Smooth muscle cell (in vitro differentiated cells): ENCODE measurements at regions not wholly inside any gene's neighbourhood (a gene's known extent, or its start where the extent isn't known, plus 50 kb on each side); places are given as distances from the start of the nearest gene placed in this dataset.
A peak's percentile ranks its signal among the peaks of the same experiment; 100 is the strongest.

Experiments used
- DNase-seq: peaks from one replicate; lab custom pipeline; 2025; ENCODE audit not compliant: unreplicated experiment; lab: John Stamatoyannopoulos, UW
- H2AFZ ChIP-seq: fragments of 200-600 bp; sonication (generic); 2 replicates; pipeline ENCODE4 v1.6.0; 2016; ENCODE audit warnings: antibody characterized with exemption, low read depth, mild to moderate bottlenecking
- H3F3A ChIP-seq: fragments of 200-600 bp; sonication (generic); 2 replicates; pipeline ENCODE4 v1.6.0; 2017; ENCODE audit warnings: antibody characterized with exemption, low read depth
- H3K27ac ChIP-seq: fragments of 200-600 bp; sonication (generic); 2 replicates; pipeline ENCODE4 v1.5.1; 2016; ENCODE audit warnings: low read depth, mild to moderate bottlenecking
- H3K27me3 ChIP-seq: fragments of 200-600 bp; sonication (generic); 2 replicates; pipeline ENCODE4 v1.6.1; 2016; ENCODE audit warnings: low read depth, mild to moderate bottlenecking
- H3K36me3 ChIP-seq: fragments of 200-600 bp; sonication (generic); 2 replicates; pipeline ENCODE4 v1.5.1; 2016; ENCODE audit warnings: low read depth
- H3K4me1 ChIP-seq: fragments of 200-600 bp; sonication (generic); 2 replicates; pipeline ENCODE4 v1.5.1; 2016; ENCODE audit warnings: low read depth
- H3K4me2 ChIP-seq: fragments of 200-600 bp; sonication (generic); 2 replicates; pipeline ENCODE4 v1.6.0; 2016; ENCODE audit warnings: mild to moderate bottlenecking
- H3K4me3 ChIP-seq: fragments of 200-600 bp; sonication (generic); 2 replicates; pipeline ENCODE4 v1.5.1; 2016; ENCODE audit warnings: mild to moderate bottlenecking
- H3K79me2 ChIP-seq: fragments of 200-600 bp; sonication (generic); 2 replicates; pipeline ENCODE4 v1.6.0; 2016; ENCODE audit warnings: low read depth, mild to moderate bottlenecking
- H3K9ac ChIP-seq: fragments of 200-600 bp; sonication (generic); 2 replicates; pipeline ENCODE4 v1.6.0; 2016; ENCODE audit warnings: low read depth
- H3K9me3 ChIP-seq: fragments of 200-600 bp; sonication (generic); replicated peaks from 2 replicates; pipeline ENCODE4 v1.5.1; 2016; ENCODE audit warnings: low read depth
- H4K20me1 ChIP-seq: fragments of 200-600 bp; sonication (generic); 2 replicates; pipeline ENCODE4 v1.6.0; 2016; ENCODE audit warnings: low read depth
- CTCF ChIP-seq: fragments of 200-600 bp; sonication (generic); IDR thresholded peaks from 2 replicates; pipeline ENCODE4 v1.5.1; 2017; ENCODE audit warnings: borderline replicate concordance, mild to moderate bottlenecking, antibody characterized with exemption; ENCODE audit not compliant: insufficient read depth, poor library complexity, severe bottlenecking
- WGBS: methylation state at CpG from one replicate; pipeline ENCODE4 v1.1.7; 2016; ENCODE audit warnings: low lambda C conversion rate; 5-methylcytosine and 5-hydroxymethylcytosine counted together

DNA sequence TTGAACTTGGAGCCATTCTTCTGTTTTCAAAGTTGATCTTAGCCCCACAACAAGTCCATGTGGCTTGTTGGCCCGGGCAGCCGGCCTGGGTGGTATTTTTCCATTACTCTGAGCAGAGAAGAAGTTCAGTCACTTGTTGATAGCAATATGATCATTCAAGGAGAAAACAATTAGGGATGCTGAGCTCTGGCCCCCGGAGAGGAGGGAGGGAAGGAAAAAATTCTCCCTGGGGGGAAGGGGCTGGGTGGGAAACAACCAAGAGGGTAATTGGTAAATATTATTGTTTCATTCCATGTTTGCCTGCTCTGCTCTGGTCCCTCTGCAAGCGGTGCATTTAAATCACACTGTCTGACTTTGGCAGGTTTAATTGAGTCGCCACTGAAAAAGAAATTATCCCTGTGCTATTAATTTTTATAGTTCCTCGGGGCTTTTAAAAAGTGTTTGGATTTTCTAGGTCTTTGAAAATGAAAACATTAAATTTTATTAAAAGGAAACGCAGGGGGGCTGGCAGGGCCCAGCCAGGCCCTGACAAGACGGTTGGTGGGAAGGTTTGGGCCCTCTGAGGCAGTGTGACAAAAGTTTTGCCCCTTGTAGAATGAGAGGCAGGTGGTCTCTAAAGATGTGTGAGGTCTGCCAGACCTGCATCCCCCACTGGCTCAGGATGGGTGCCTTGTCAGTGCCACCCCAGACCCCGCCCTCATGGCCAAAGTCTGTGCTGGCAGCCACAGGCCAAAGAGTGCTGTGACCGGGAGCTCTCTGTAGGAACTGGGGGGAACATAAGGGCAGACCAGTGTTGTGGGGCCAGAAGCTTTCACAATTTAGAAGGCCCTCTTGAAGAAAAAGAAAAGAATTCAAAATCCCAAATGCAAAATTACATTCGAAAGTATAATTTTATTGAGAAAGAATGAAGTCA, 52.5 kb upstream of the SLC14A2 start:
- Histone ChIP-seq H3K36me3 (no peaks in the 10 kb centered on the region), H3K27ac (no peak overlapping the region), H3K27me3 (no peaks in the 10 kb centered on the region), H3K9me3 (no peaks in the 10 kb centered on the region), H3K4me2 (no peak overlapping the region), H3K79me2 (no peaks in the 10 kb centered on the region), H4K20me1 (no peaks in the 10 kb centered on the region), H3K9ac (no peak overlapping the region), H3F3A (peaks cover 8% of the 10 kb centered on the region), H2AFZ (no peak overlapping the region), H3K4me3 (no peak overlapping the region), H3K4me1 (peaks cover 3% of the 10 kb centered on the region)
- 72% methylated on average over 11 of the region's 11 CpGs for WGBS
- TF ChIP-seq CTCF: no peak
- no peak for DNase-seq

- no peaks in the 10 kb centered on the region for H3K79me2 ChIP-seq
- H3K36me3 ChIP-seq: no peaks in the 10 kb centered on the region
- peak overlapping the region; percentile 71 for H3K27ac ChIP-seq
- no peak for DNase-seq
- peaks cover 8% of the 10 kb centered on the region for H3F3A ChIP-seq
- WGBS: 66% methylated on average over 19 of the region's 19 CpGs
- H2AFZ ChIP-seq: no peak overlapping the region
- TF ChIP-seq CTCF: no peak
- no peaks in the 10 kb centered on the region for H4K20me1 ChIP-seq
- peaks cover 3% of the 10 kb centered on the region for H3K4me1 ChIP-seq
- no peak overlapping the region for H3K4me2 ChIP-seq
- no peaks in the 10 kb centered on the region for H3K9me3 ChIP-seq
- no peak overlapping the region for H3K9ac ChIP-seq
- no peaks in the 10 kb centered on the region for H3K27me3 ChIP-seq
- H3K4me3 ChIP-seq: no peak overlapping the region
These were observed 49.9 kb upstream of the SLC14A2 start for GRCh38 chr18:45565280-45565970.
